ENCODE measurements at regions not wholly inside any gene's neighbourhood (a gene's known extent, or its start where the extent isn't known, plus 50 kb on each side); places are given as distances from the start of the nearest gene placed in this dataset.

GRCh38 chr4:28421221-28421620 lies 1560.6 kb downstream of the STIM2 start:
- TF ChIP-seq GATA2 (IDR thresholded peaks at IDR 0.05; ENCODE audit: low read depth, low read length) (no peak), GATA3 (IDR thresholded peaks at IDR 0.05; ENCODE audit: low read depth, low read length) (no peak)

Measured in SH-SY5Y (cell line).